ENCODE measurements at regions not wholly inside any gene's neighbourhood (a gene's known extent, or its start where the extent isn't known, plus 50 kb on each side); places are given as distances from the start of the nearest gene placed in this dataset.
"Not testable (repeated sequence)": the region's sequence is repeated elsewhere in the genome, so short reads cannot be mapped to it uniquely, and the experiment has no call there.

DNA sequence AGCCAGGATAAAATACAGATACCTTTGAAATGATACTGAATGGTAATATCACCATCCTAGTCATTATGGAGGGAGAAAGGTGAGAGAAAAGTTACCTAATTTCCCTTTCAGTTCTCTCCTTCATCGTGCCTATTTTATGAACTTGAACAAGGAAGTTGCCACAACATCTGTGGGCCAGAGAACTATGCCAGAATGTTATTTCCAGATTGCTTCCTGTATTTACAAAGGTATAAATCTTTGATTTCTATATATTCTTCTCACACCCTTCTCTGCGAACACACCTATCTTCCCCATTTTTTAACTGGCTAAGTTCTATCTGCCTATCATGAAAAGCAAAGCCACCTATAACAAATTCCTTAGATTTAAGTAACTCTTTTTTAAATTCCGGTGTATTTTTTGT is 163.6 kb upstream of the GRM7 start:
- no peak for DNase-seq (ENCODE audit: low spot score)
- in situ Hi-C loops (cut with HindIII; ENCODE audit: low sequenced_read_pairs): no loop called here

- DNase-seq (ENCODE audit: low spot score): no peak
- in situ Hi-C loops (cut with HindIII; ENCODE audit: low sequenced_read_pairs): no loop called here
Observed at GRCh38 chr3:6697722-6698121, 163.2 kb upstream of the GRM7 start.

- in situ Hi-C loops (cut with HindIII; ENCODE audit: low sequenced_read_pairs); DNase-seq (ENCODE audit: low spot score): not testable (repeated sequence)
Observed at GRCh38 chr3:6704817-6705216, 156.1 kb upstream of the GRM7 start.

DNA sequence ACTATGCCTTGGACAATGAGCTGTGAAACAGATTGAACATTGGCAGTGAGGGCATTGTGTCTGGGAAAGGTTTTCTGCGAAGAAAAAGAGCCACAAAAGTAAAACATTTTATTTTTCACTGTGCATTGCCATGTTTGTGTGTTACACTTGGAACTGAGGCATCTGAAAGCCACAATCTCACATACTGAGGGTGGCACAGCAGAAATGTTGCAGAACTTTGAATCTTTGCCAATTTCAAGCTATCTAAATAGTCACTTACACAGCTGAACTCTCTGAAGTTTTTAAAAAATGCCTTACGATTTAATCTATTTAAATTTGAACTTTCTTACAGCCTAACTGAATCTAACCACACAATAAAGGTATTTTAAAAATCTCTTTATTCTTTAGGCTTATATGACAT is 154.1 kb upstream of the GRM7 start:
- in situ Hi-C loops (cut with HindIII; ENCODE audit: low sequenced_read_pairs): no loop called here

DNA sequence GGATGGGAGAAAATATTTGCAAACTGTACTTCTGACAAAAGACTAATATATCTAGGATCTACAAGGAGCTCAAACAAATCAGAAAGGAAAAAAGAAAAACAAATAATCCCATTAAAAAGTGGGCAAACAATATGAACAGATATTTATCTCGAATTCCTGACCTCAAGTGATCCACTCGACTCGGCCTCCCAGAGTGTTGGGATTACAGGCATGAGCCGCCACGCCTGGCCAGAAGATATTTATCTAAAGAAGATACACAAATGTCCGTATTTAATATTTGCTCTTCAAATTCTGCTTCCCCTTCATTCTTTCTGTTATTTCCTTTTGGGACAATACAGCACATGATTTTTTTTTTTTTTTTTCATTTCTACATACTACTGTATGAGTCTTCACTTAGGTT is 151.7 kb upstream of the GRM7 start:
- in situ Hi-C loops (cut with HindIII; ENCODE audit: low sequenced_read_pairs): no loop called here
- DNase-seq (ENCODE audit: low spot score): no peak

More for the DNA sequence above, 154.1 kb upstream of the GRM7 start:
- DNase-seq (ENCODE audit: low spot score): no peak

- DNase-seq (ENCODE audit: low spot score): no peak
- in situ Hi-C loops (cut with HindIII; ENCODE audit: low sequenced_read_pairs): no loop called here
Observed at GRCh38 chr3:6714962-6715361, 146.0 kb upstream of the GRM7 start.

- in situ Hi-C loops (cut with HindIII; ENCODE audit: low sequenced_read_pairs): no loop called here
Observed at GRCh38 chr3:6716420-6716819, 144.5 kb upstream of the GRM7 start.

DNA sequence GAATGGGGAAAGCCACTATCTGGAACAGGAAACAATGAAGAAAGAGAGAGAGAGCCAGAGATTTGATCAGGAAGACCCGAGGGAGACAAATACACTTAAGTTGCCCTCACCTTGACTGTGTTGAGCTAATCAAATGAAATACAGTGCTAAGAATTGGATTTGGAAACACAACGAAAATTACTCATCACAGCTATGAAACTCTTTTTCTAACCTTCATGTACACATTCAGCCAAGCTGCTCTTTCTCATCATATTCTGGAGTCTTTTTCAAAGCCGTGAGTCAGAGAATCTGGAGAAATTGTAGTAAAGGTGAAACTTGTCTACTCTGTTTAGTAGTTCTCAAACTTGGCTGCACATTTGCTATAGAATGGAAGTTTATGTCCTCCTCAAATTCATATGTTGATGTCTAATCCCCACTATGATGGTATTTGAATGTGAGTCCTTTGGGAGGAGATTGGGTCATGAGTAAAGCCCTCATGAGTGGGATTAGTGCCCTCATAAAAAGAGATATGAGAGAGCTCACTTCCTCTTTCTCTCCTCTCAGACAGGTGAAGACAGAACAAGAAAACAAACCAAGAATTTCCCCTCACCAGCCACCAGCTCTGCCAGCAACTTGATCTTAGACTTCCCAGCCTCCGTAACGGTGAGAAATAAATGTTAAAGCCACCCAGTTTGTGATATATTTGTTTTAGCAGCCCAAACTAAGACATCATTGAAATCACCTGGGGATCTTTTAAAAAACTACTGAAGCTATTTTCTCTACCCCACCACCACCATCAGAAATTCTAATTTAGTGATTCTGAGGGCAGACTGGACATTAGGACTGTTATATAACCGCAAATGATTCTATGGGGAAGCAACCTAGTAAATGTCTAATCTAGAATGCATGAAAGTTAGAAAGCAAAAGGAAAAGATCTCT is 143.6 kb upstream of the GRM7 start:
- in situ Hi-C loops (cut with HindIII; ENCODE audit: low sequenced_read_pairs): no loop called here
- DNase-seq (ENCODE audit: low spot score): no peak

More at GRCh38 chr3:6716420-6716819, 144.5 kb upstream of the GRM7 start:
- no peak for DNase-seq (ENCODE audit: low spot score)

GRCh38 chr3:6719999-6720398 is 140.9 kb upstream of the GRM7 start:
- no peak for DNase-seq (ENCODE audit: low spot score)
- in situ Hi-C loops (cut with HindIII; ENCODE audit: low sequenced_read_pairs): no loop called here

DNA sequence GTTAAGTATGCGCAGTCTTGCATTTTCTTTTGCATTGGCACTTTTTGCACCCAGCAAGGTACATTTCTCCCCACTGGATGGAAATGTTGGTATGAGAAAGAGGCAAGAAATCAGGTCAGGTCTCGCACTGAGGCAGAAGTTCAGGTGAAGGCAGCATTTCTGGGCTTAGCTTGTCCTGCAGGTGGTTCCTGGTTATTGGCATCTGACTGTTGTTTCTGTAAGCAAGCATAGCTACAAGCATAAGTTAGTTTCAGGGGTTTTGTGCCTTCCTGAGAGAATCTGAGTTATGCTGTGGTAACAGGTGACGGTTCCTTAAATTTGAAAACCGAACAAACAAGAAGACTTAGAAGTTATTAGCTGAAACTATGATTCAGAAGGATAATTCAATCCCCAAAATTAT is 139.4 kb upstream of the GRM7 start:
- in situ Hi-C loops (cut with HindIII; ENCODE audit: low sequenced_read_pairs): no loop called here
- DNase-seq (ENCODE audit: low spot score): no peak

DNA sequence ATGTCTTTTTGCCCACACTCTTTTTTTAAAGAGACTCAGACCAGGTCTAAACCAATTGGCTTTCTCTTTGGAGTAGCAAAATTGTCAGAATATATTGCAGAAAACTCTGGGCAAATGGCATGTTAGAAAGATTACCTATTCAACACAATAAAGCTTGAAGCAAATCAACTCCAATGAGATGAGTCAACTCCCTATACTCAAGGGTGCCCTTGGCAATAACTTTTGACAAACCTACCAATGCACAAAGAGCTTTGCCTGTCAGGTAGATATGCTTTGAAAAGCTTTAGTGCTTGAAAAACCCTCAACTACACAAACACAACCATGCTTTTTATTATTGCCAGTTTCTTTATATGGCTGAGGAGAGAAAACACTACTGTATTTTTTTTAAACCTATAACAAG is 137.7 kb upstream of the GRM7 start:
- in situ Hi-C loops (cut with HindIII; ENCODE audit: low sequenced_read_pairs): no loop called here
- DNase-seq (ENCODE audit: low spot score): no peak

- in situ Hi-C loops (cut with HindIII; ENCODE audit: low sequenced_read_pairs): no loop called here
Observed at GRCh38 chr3:6726811-6727210, 134.1 kb upstream of the GRM7 start.

DNA sequence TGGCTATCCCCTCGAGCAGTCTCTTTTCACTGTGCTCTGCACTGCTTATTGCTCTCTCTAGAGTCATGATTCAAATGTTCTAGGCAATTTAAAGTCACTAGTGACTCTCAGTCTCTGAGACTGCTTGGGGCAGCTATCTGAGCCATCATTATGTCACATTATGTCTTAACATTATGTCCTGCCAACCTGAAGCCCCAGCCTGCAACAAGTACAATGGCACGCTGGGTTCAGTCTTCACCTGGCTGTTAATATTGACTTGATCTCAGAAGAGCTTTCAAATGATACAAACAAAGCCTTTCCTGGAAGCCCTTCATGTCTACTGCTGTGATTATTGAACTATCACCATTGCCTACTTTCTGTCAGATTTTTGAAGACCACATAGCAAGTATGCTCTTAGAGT is 128.1 kb upstream of the GRM7 start:
- in situ Hi-C loops (cut with HindIII; ENCODE audit: low sequenced_read_pairs): no loop called here
- DNase-seq (ENCODE audit: low spot score): no peak

More at GRCh38 chr3:6726811-6727210, 134.1 kb upstream of the GRM7 start:
- DNase-seq (ENCODE audit: low spot score): no peak

GRCh38 chr3:6733699-6734394 is 127.1 kb upstream of the GRM7 start:
- no peak for DNase-seq (ENCODE audit: low spot score)
- in situ Hi-C loops (cut with HindIII; ENCODE audit: low sequenced_read_pairs): no loop called here

GRCh38 chr3:6734395-6734746 is 126.5 kb upstream of the GRM7 start:
- in situ Hi-C loops (cut with HindIII; ENCODE audit: low sequenced_read_pairs): no loop called here
- DNase-seq (ENCODE audit: low spot score): no peak

DNA sequence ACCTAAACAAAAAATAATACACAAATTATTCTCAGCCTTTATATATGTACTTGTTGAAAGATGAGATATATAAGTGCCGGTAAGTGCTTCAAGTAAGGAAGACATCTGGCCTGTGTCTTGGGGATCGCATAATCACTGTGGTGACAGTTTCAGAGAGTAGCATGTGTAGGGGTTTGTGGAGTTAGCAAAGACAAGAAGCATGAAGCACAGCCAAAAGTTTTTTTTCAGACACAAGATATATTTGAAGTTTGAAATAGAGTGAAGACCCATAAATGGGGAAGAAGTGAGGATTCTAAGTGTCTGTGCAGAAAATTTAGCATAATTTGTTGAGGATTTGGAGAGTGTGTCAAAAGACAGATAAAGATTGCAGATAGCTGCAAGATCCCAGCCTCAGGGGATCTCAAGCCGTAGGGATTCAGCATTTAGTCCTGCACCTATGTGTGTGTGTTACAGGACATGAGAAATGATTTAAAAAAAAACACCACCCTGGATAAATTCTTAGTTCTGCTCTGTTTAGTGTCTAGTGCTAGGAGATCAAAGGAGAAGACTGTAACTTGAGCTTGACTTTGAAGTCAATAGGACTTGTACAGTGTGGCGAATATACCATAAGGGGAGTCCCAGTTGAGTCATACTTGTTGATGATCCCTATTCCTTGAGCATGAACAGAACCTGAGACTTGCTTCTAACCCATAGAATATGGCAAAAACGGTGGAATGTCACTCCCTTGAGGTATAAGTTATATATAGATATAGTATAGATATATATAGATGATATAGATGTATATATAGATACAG is 123.9 kb upstream of the GRM7 start:
- in situ Hi-C loops (cut with HindIII; ENCODE audit: low sequenced_read_pairs): no loop called here
- DNase-seq (ENCODE audit: low spot score): no peak

DNA sequence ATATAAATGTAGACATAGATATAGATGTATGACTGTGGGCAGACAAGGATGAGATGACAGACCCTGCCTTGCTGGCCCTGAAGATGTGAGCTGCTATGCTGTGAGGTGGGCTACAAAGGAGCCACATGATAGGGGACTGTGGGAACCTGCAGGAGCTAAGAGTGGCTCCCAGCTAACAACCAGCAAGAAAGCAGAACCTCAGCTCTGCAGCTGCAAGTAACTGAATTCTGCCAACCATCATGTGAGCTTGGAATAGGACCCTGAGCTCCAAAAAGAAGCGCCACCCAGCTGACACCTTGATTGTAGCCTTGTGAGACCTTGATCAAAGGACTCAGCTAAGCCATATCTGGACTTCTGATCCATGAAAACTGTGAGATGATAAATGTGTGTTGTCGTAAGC is 123.3 kb upstream of the GRM7 start:
- no peak for DNase-seq (ENCODE audit: low spot score)
- in situ Hi-C loops (cut with HindIII; ENCODE audit: low sequenced_read_pairs): no loop called here

- in situ Hi-C loops (cut with HindIII; ENCODE audit: low sequenced_read_pairs): no loop called here
- no peak for DNase-seq (ENCODE audit: low spot score)
Observed at GRCh38 chr3:6739288-6739687, 121.6 kb upstream of the GRM7 start.

DNA sequence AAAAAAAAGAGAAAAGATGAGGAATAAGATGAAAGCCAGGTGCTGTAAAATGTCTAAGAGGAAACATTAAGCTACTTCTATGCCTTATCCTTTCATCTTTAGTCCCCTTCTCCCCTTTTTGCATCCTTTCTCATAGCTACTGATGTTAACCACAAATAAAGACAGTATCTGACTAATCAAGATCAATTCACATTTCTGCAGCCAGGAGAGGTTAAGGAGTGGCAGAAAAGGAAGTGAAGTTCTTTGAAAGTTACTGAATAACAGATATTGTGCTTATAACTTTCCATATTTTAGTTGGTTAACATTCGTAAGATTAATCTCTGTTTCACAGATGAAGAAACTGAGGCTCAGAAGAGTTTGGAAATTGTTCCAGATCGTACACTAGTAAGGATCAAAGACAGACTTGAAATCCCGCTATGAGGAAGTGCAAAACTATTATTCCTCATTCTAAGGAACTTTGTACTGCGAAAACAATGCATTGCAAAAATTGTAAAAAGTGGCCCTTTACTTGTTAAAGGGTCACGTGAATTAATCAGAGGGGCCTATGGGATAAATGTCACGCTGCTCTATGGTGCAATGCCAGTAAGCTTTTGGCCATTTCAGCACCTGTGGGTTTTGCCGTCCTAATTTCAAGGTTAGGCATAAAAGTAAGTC is 117.7 kb upstream of the GRM7 start:
- DNase-seq (ENCODE audit: low spot score): no peak
- in situ Hi-C loops (cut with HindIII; ENCODE audit: low sequenced_read_pairs): no loop called here

All from G401 (cell line).